SK-N-SH (cell line): ENCODE measurements at regions not wholly inside any gene's neighbourhood (a gene's known extent, or its start where the extent isn't known, plus 50 kb on each side); places are given as distances from the start of the nearest gene placed in this dataset.

Source experiments
- CTCF ChIA-PET: fragments of 300-600, 350-600 bp; formaldehyde crosslinking; extraction: SDS; loops from one replicate; lab custom pipeline; 2021; lab: Yijun Ruan, JAX
- POLR2A ChIA-PET: fragments of 350-600 bp; sonication (Branson Sonifier 250); formaldehyde crosslinking; extraction: SDS; loops from one replicate; lab custom pipeline; 2020; ENCODE audit warnings: antibody characterized with exemption, inconsistent platforms; lab: Yijun Ruan, JAX
- DNase-seq: peaks from one replicate; pipeline ENCODE4 v3.0.0; 2012
- H2AFZ ChIP-seq: fragments of 200-600 bp; sonication (generic); 2 replicates; pipeline ENCODE4 v1.8.1; 2016; ENCODE audit warnings: antibody characterized with exemption, mild to moderate bottlenecking, low read depth
- H3F3A ChIP-seq: fragments of 200-600 bp; sonication (generic); replicated peaks from 2 replicates; pipeline ENCODE3; 2016; ENCODE audit warnings: antibody characterized with exemption, mild to moderate bottlenecking; ENCODE audit not compliant: insufficient read depth
- H3K27ac ChIP-seq, 2 experiments: fragments of 200-500 bp in 1 of 2; fragments of 200-600 bp in 1 of 2; sonication (Bioruptor generic) in 1 of 2; sonication (generic), shearing (Covaris generic) in 1 of 2; 2 replicates each; pipeline versions ENCODE4 v1.5.1 to v1.6.1; 2014 to 2016; ENCODE audit warnings: low read depth in 2 of 2, inconsistent platforms in 1 of 2, low read length in 1 of 2, mild to moderate bottlenecking in 1 of 2, mixed read lengths in 1 of 2
- H3K27me3 ChIP-seq: fragments of 200-600 bp; sonication (generic), shearing (Covaris generic); 2 replicates; pipeline ENCODE4 v1.6.1; 2016; ENCODE audit warnings: mixed run types; ENCODE audit not compliant: insufficient read depth
- H3K36me3 ChIP-seq, 2 experiments: fragments of 200-500 bp in 1 of 2; fragments of 200-600 bp in 1 of 2; sonication (Bioruptor generic) in 1 of 2; sonication (generic) in 1 of 2; replicated peaks in 1 of 2; 2 replicates each; pipeline versions ENCODE3 to v1.5.1; 2014 to 2016; ENCODE audit warnings: low read length in 1 of 2, mild to moderate bottlenecking in 1 of 2; ENCODE audit not compliant: insufficient read depth in 2 of 2, control insufficient read depth in 1 of 2
- H3K4me1 ChIP-seq, 2 experiments: fragments of 200-500 bp in 1 of 2; fragments of 200-600 bp in 1 of 2; sonication (Bioruptor generic) in 1 of 2; sonication (generic), shearing (Covaris generic) in 1 of 2; 2 replicates each; pipeline versions ENCODE4 v1.5.1 to v1.6.1; 2014 to 2016; ENCODE audit warnings: low read depth in 1 of 2, low read length in 1 of 2, mixed run types in 1 of 2; ENCODE audit not compliant: insufficient read depth in 2 of 2, control insufficient read depth in 1 of 2
- H3K4me2 ChIP-seq: fragments of 200-600 bp; sonication (generic), shearing (Covaris generic); 2 replicates; pipeline ENCODE4 v1.6.1; 2017; ENCODE audit warnings: mixed run types
- H3K4me3 ChIP-seq, 2 experiments: fragments of 200-500 bp in 1 of 2; fragments of 200-600 bp in 1 of 2; sonication (Bioruptor generic) in 1 of 2; sonication (generic), shearing (Covaris generic) in 1 of 2; 2 replicates each; pipeline versions ENCODE4 v1.5.1 to v1.8.1; 2014 to 2016; ENCODE audit warnings: low read depth in 2 of 2, inconsistent platforms in 1 of 2, low read length in 1 of 2, mild to moderate bottlenecking in 1 of 2, mixed read lengths in 1 of 2, moderate library complexity in 1 of 2
- H3K79me2 ChIP-seq: fragments of 200-600 bp; sonication (generic); 2 replicates; pipeline ENCODE4 v1.8.1; 2017; ENCODE audit warnings: mild to moderate bottlenecking; ENCODE audit not compliant: insufficient read depth
- H3K9ac ChIP-seq: fragments of 200-600 bp; sonication (generic); 2 replicates; pipeline ENCODE4 v1.6.1; 2017; ENCODE audit warnings: mixed run types
- H3K9me2 ChIP-seq: fragments of 200-600 bp; sonication (generic); 2 replicates; pipeline ENCODE4 v1.6.1; 2017; ENCODE audit warnings: mixed run types
- H3K9me3 ChIP-seq: fragments of 200-600 bp; sonication (generic); 2 replicates; pipeline ENCODE4 v1.6.1; 2017; ENCODE audit warnings: mixed run types, mild to moderate bottlenecking, moderate library complexity
- H4K20me1 ChIP-seq: fragments of 200-600 bp; sonication (generic); 2 replicates; pipeline ENCODE4 v1.6.1; 2017; ENCODE audit warnings: mild to moderate bottlenecking, mixed run types; ENCODE audit not compliant: insufficient read depth
- CHD2 ChIP-seq: fragments of 150-350 bp; IDR thresholded peaks from 2 replicates; pipeline ENCODE4 v1.6.1; 2018; ENCODE audit warnings: low read length; ENCODE audit not compliant: partially characterized antibody
- CTCF ChIP-seq: fragments of 200-600 bp; sonication (generic); IDR thresholded peaks from 2 replicates; pipeline ENCODE4 v1.6.1; 2017; ENCODE audit warnings: antibody characterized with exemption, mild to moderate bottlenecking, moderate library complexity
- EP300 ChIP-seq, 2 experiments: IDR thresholded peaks; 2 replicates each; pipeline versions ENCODE4 v1.4.0 to v1.6.1; 2012; ENCODE audit warnings: borderline replicate concordance in 1 of 2, low read depth in 1 of 2, low read length in 1 of 2
- EZH2phosphoT487 ChIP-seq: fragments of 200-600 bp; sonication (generic); IDR thresholded peaks from 2 replicates; pipeline ENCODE4 v1.6.1; 2017; ENCODE audit warnings: low read depth, mixed run types, mild to moderate bottlenecking, antibody characterized with exemption, moderate library complexity, borderline replicate concordance
- GABPA ChIP-seq: IDR thresholded peaks from 2 replicates; pipeline ENCODE4 v1.4.0; 2012; ENCODE audit warnings: low read depth, mild to moderate bottlenecking
- IRF3 ChIP-seq: fragments of 150-350 bp; IDR thresholded peaks from 2 replicates; pipeline ENCODE4 v1.6.1; 2016; ENCODE audit warnings: mild to moderate bottlenecking, low read depth, low read length
- MEF2A ChIP-seq: IDR thresholded peaks from 2 replicates; pipeline ENCODE4 v1.4.0; 2012; ENCODE audit warnings: low read depth, borderline replicate concordance
- PBX3 ChIP-seq: IDR thresholded peaks from 2 replicates; pipeline ENCODE4; 2012
- POLR2AphosphoS5 ChIP-seq: IDR thresholded peaks from 2 replicates; pipeline ENCODE4 v1.6.1; 2012; ENCODE audit warnings: low read depth, low read length
- TAF1 ChIP-seq: IDR thresholded peaks from 2 replicates; pipeline ENCODE4 v1.6.1; 2012; ENCODE audit warnings: low read depth, mild to moderate bottlenecking, low read length, moderate library complexity, borderline replicate concordance
- YY1 ChIP-seq: IDR thresholded peaks from 2 replicates; pipeline ENCODE4 v1.4.0; 2012; ENCODE audit warnings: low read depth, mild to moderate bottlenecking
- ZBTB33 ChIP-seq: IDR thresholded peaks from 2 replicates; pipeline ENCODE4 v1.4.0; 2012; ENCODE audit warnings: low read depth, borderline replicate concordance
- WGBS: methylation state at CpG from one replicate; pipeline ENCODE4 v1.1.6; 2017; ENCODE audit warnings: low lambda C conversion rate; 5-methylcytosine and 5-hydroxymethylcytosine counted together

- TF ChIP-seq EZH2phosphoT487 (no peak), TAF1 (no peak), ZBTB33 (no peak), MEF2A (no peak), EP300 (IDR thresholded peaks at IDR 0.05; ENCODE audit: borderline replicate concordance in 1 of 2, low read depth in 1 of 2, low read length in 1 of 2) (no peak), YY1 (no peak), CHD2 (no peak)
Measured at GRCh38 chr9:94181408-94182181, 77.5 kb upstream of the ZNF169 start (continued).

- POLR2A ChIA-PET = interaction anchor here (1.2 kb wide), 1 partner anchor 14 kb away, joined by 3 read pairs; no protein-coding TSS in a partner anchor
- peaks cover 21 to 50% of the 10 kb centered on the region in 2 experiments for H3K36me3 ChIP-seq
Measured at GRCh38 chr9:94182532-94182931, 76.6 kb upstream of the ZNF169 start.

More at GRCh38 chr9:94182532-94182931, 76.6 kb upstream of the ZNF169 start:
- no peaks in the 10 kb centered on the region for H3K9me2 ChIP-seq
- no peak overlapping the region; a peak in 1 of 4 replicates for H3K27ac ChIP-seq
- H3K4me1 ChIP-seq = peaks cover 0 to 6% of the 10 kb centered on the region in 2 experiments; a peak in 2 of 4 replicates
- no peak overlapping the region for H2AFZ ChIP-seq
- TF ChIP-seq GABPA = no peak
- TF ChIP-seq CHD2 = no peak
- no peak for TF ChIP-seq IRF3
- peak; percentile 54; the same call in 1 of the 2 replicates for TF ChIP-seq POLR2AphosphoS5
- TF ChIP-seq PBX3 = no peak
- TF ChIP-seq CTCF = no peak
- H3K27me3 ChIP-seq = no peaks in the 10 kb centered on the region
- H3F3A ChIP-seq = peaks cover 37% of the 10 kb centered on the region
- no peak overlapping the region for H3K4me2 ChIP-seq
- H4K20me1 ChIP-seq = peaks cover 38% of the 10 kb centered on the region
- H3K79me2 ChIP-seq = peaks cover 48% of the 10 kb centered on the region
- H3K9ac ChIP-seq = no peak overlapping the region
- CTCF ChIA-PET = interaction anchor here (1.4 to 2.0 kb wide), 4 partner anchors 30 to 220 kb away, joined by 3 to 11 read pairs (median 5); no protein-coding TSS in a partner anchor
- 100% methylated on average over 3 of the region's 3 CpGs for WGBS
- H3K9me3 ChIP-seq = no peaks in the 10 kb centered on the region
- DNase-seq = no peak
- H3K4me3 ChIP-seq = no peak overlapping the region
